SU-DHL-6 (cell line): ENCODE measurements at regions not wholly inside any gene's neighbourhood (a gene's known extent, or its start where the extent isn't known, plus 50 kb on each side); places are given as distances from the start of the nearest gene placed in this dataset.

ENCODE experiments used
- H2AFZ ChIP-seq: fragments of 200-600 bp; sonication (generic); 2 replicates; pipeline ENCODE4 v1.6.1; 2014; ENCODE audit warnings: low read depth, mild to moderate bottlenecking, moderate library complexity, mixed read lengths, antibody characterized with exemption, low read length; ENCODE audit not compliant: severe bottlenecking
- H3F3A ChIP-seq: fragments of 200-600 bp; shearing (Covaris generic); 2 replicates; pipeline ENCODE4 v1.6.0; 2016; ENCODE audit warnings: antibody characterized with exemption, mild to moderate bottlenecking; ENCODE audit not compliant: insufficient read depth
- H3K27ac ChIP-seq: fragments of 200-600 bp; sonication (generic); 2 replicates; pipeline ENCODE4 v1.5.1; 2016; ENCODE audit warnings: low read depth, mild to moderate bottlenecking, low read length, moderate library complexity, mixed read lengths
- H3K27me3 ChIP-seq: fragments of 200-600 bp; sonication (generic), shearing (Covaris generic); 2 replicates; pipeline ENCODE4 v1.6.0; 2014; ENCODE audit warnings: mild to moderate bottlenecking, low read length
- H3K36me3 ChIP-seq: fragments of 200-600 bp; sonication (generic); 2 replicates; pipeline ENCODE4 v1.6.1; 2014; ENCODE audit warnings: mild to moderate bottlenecking, low read length, mixed read lengths
- H3K4me2 ChIP-seq: fragments of 300-600, 200-600 bp; shearing (Covaris generic), sonication (generic); 2 replicates; pipeline ENCODE4 v1.6.0; 2014; ENCODE audit warnings: low read length, low read depth, mild to moderate bottlenecking; ENCODE audit not compliant: poor library complexity, severe bottlenecking
- H3K4me3 ChIP-seq: fragments of 200-600 bp; sonication (generic); 2 replicates; pipeline ENCODE4 v1.5.1; 2014; ENCODE audit warnings: antibody characterized with exemption, low read length, mild to moderate bottlenecking, mixed read lengths; ENCODE audit not compliant: insufficient read depth, poor library complexity, severe bottlenecking
- H3K79me2 ChIP-seq: fragments of 200-600 bp; sonication (generic); 2 replicates; pipeline ENCODE4 v1.6.1; 2014; ENCODE audit warnings: mild to moderate bottlenecking, low read length, moderate library complexity; ENCODE audit not compliant: insufficient read depth
- H3K9ac ChIP-seq: fragments of 200-600 bp; sonication (generic); 2 replicates; pipeline ENCODE4 v1.7.0; 2014; ENCODE audit warnings: mild to moderate bottlenecking, low read length
- H3K9me2 ChIP-seq: fragments of 200-600 bp; sonication (generic); replicated peaks from 2 replicates; pipeline ENCODE4 v1.6.1; 2014; ENCODE audit warnings: low read length; ENCODE audit not compliant: insufficient read depth
- H3K9me3 ChIP-seq: fragments of 200-600 bp; sonication (generic); 2 replicates; pipeline ENCODE4 v1.6.1; 2014; ENCODE audit warnings: low read length, mixed read lengths; ENCODE audit not compliant: insufficient read depth
- H4K20me1 ChIP-seq: fragments of 200-600 bp; sonication (generic); 2 replicates; pipeline ENCODE4 v1.6.1; 2014; ENCODE audit warnings: low read depth, mild to moderate bottlenecking, antibody characterized with exemption, low read length, moderate library complexity, mixed read lengths
- EZH2phosphoT487 ChIP-seq: fragments of 200-600 bp; sonication (generic), shearing (Covaris generic); conservative IDR thresholded peaks from 2 replicates; pipeline ENCODE4 v1.6.1; 2018; ENCODE audit warnings: mild to moderate bottlenecking, antibody characterized with exemption, low read length, moderate library complexity, mixed read lengths
- TF ChIP-seq, protein P1 (sequence below): fragments of 200-600 bp; sonication (generic); IDR thresholded peaks from one replicate; pipeline ENCODE4 v1.5.1; 2017; ENCODE audit warnings: antibody characterized with exemption, mild to moderate bottlenecking, low read length, moderate library complexity; ENCODE audit not compliant: insufficient read depth, poor library complexity, severe bottlenecking

DNA sequence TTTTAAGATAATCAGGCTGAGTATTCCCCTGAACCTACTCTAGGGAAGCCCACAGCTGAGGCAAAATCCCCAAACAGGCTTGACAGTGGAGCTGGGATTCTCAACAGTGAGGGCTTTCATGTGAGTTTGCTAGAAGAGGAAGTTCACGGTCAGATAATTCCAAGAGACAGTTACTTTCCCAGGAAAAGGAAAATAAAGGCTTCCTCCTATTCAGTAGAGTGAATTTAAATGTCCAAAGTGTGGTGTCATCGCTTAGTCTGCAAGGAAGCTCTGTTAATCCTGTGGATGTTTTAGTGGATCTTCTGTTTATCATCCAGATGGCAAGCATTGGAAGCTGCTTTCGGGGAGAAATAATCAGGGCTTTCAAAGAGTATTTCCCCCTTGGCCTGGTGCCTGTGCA lies 119.8 kb downstream of the RPIA start:
- no peak for TF ChIP-seq EZH2phosphoT487
- TF ChIP-seq, protein P1, sequence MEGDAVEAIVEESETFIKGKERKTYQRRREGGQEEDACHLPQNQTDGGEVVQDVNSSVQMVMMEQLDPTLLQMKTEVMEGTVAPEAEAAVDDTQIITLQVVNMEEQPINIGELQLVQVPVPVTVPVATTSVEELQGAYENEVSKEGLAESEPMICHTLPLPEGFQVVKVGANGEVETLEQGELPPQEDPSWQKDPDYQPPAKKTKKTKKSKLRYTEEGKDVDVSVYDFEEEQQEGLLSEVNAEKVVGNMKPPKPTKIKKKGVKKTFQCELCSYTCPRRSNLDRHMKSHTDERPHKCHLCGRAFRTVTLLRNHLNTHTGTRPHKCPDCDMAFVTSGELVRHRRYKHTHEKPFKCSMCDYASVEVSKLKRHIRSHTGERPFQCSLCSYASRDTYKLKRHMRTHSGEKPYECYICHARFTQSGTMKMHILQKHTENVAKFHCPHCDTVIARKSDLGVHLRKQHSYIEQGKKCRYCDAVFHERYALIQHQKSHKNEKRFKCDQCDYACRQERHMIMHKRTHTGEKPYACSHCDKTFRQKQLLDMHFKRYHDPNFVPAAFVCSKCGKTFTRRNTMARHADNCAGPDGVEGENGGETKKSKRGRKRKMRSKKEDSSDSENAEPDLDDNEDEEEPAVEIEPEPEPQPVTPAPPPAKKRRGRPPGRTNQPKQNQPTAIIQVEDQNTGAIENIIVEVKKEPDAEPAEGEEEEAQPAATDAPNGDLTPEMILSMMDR, result no peak

DNA sequence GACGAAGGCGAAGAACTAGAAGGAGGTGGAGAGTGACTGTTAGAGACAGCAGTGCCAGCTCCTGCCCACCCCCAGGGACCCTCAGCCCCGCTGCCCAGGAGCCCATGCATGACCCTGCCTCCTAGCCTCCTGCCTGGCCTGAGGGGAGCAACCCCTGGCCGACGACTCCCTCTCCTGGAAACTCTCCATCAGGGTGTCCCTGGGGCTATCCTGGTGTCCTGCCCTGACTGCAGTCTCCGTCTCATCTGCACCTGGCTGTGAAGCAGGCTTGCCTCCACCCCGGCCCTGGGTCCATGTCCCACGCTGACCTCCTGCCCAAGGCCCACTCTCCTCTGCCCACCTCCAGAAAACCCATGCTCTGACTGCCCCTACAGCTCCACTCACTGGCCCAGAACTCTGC lies 120.2 kb downstream of the RPIA start:
- TF ChIP-seq, protein P1, result no peak
- no peak for TF ChIP-seq EZH2phosphoT487
- Histone ChIP-seq H3K9ac (no peak overlapping the region), H3K79me2 (no peaks in the 10 kb centered on the region), H3K9me2 (no peaks in the 10 kb centered on the region), H4K20me1 (no peaks in the 10 kb centered on the region), H3K9me3 (peaks cover 25% of the 10 kb centered on the region), H3K27me3 (no peaks in the 10 kb centered on the region), H2AFZ (no peak overlapping the region), H3K36me3 (0 out of 2 replicates have a peak, but pooled peaks cover 4% of the 10 kb centered on the region), H3F3A (no peaks in the 10 kb centered on the region; the same call in 1 of the 2 replicates), H3K27ac (no peak overlapping the region), H3K4me3 (no peak overlapping the region), H3K4me2 (no peak overlapping the region)

More for the DNA sequence above, 119.8 kb downstream of the RPIA start:
- Histone ChIP-seq H3F3A (no peaks in the 10 kb centered on the region; the same call in 1 of the 2 replicates), H3K4me3 (no peak overlapping the region), H3K27ac (no peak overlapping the region), H4K20me1 (no peaks in the 10 kb centered on the region), H2AFZ (no peak overlapping the region), H3K9me3 (peaks cover 21% of the 10 kb centered on the region), H3K79me2 (no peaks in the 10 kb centered on the region), H3K36me3 (0 out of 2 replicates have a peak, but pooled peaks cover 4% of the 10 kb centered on the region), H3K9me2 (no peaks in the 10 kb centered on the region), H3K9ac (no peak overlapping the region), H3K27me3 (no peaks in the 10 kb centered on the region), H3K4me2 (no peak overlapping the region)

DNA sequence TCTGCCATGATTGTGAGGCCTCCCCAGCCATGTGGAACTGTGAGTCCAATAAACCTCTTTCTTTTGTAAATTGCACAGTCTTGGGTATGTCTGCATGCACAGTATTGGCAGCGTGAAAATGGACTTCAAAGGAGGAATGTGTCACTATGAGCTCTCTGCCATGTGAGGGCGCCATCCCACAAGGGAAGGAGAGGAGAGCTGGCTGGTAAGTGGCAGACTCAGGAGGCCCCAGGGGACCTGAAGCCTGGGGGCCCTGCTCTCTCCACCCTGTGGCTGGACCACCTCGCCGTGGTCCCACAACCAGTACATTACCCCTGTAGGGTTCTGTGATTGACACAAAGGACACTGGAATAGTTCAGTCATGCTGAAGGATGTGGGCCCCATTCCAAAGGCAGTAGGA lies 122.1 kb downstream of the RPIA start:
- Histone ChIP-seq H3K27ac (no peak overlapping the region), H3K4me2 (no peak overlapping the region), H3K27me3 (no peaks in the 10 kb centered on the region), H3K9me2 (no peaks in the 10 kb centered on the region), H3K9me3 (peaks cover 38% of the 10 kb centered on the region), H4K20me1 (no peaks in the 10 kb centered on the region), H2AFZ (no peak overlapping the region), H3K36me3 (peaks cover 4% of the 10 kb centered on the region; the same call in 1 of the 2 replicates), H3K4me3 (no peak overlapping the region), H3K9ac (no peak overlapping the region), H3K79me2 (no peaks in the 10 kb centered on the region), H3F3A (no peaks in the 10 kb centered on the region; the same call in 1 of the 2 replicates)
- TF ChIP-seq, protein P1, result no peak
